CD4-positive, CD25-positive, alpha-beta regulatory T cell (primary cell): ENCODE measurements at regions not wholly inside any gene's neighbourhood (a gene's known extent, or its start where the extent isn't known, plus 50 kb on each side); places are given as distances from the start of the nearest gene placed in this dataset.
"Not testable (repeated sequence)": the region's sequence is repeated elsewhere in the genome, so short reads cannot be mapped to it uniquely, and the experiment has no call there.

Source experiments
- ATAC-seq, 2 donors: fragments of 150-1000 bp; cut with Tn5 transposase; one replicate each; pipeline ENCODE4 v1.10.0; 2021; ENCODE audit warnings: low read depth in 2 of 2, moderate number of reproducible peaks in 2 of 2, moderate library complexity in 1 of 2
- DNase-seq, 3 donors: peaks; one replicate each; pipeline versions ENCODE4 v3.0.0 to v3.0.0-alpha.2; 2012 to 2022; ENCODE audit warnings: mixed read lengths in 1 of 3
- H3K27ac ChIP-seq: one replicate; pipeline ENCODE4 v1.7.0; 2013; ENCODE audit warnings: mild to moderate bottlenecking, low read length; ENCODE audit not compliant: insufficient read depth, poor library complexity, severe bottlenecking
- H3K27me3 ChIP-seq: one replicate; pipeline ENCODE4 v1.7.0; 2013; ENCODE audit warnings: low read length; ENCODE audit not compliant: control insufficient read depth, insufficient read depth
- H3K36me3 ChIP-seq: one replicate; pipeline ENCODE4 v1.7.0; 2013; ENCODE audit warnings: mild to moderate bottlenecking, low read length, moderate library complexity; ENCODE audit not compliant: control insufficient read depth, insufficient read depth
- H3K4me1 ChIP-seq: 2 replicates; pipeline ENCODE4 v1.7.0; 2013; ENCODE audit warnings: mild to moderate bottlenecking, low read length; ENCODE audit not compliant: insufficient read depth, control insufficient read depth, poor library complexity, severe bottlenecking
- H3K4me3 ChIP-seq: one replicate; pipeline ENCODE4 v1.7.0; 2013; ENCODE audit warnings: low read depth, mild to moderate bottlenecking, low read length, moderate library complexity
- H3K9me3 ChIP-seq, 2 experiments: 1 replicate in 1 of 2; 2 replicates in 1 of 2; pipeline ENCODE4 v1.7.0; 2013; ENCODE audit warnings: low read length in 2 of 2, mild to moderate bottlenecking in 1 of 2, moderate library complexity in 1 of 2; ENCODE audit not compliant: control insufficient read depth in 2 of 2
- H3K27ac Mint-ChIP-seq, 3 donors: one replicate each; pipeline ENCODE4 v1.8.0; 2020 to 2022; ENCODE audit warnings: mild to moderate bottlenecking in 3 of 3, mixed read lengths in 3 of 3, moderate library complexity in 2 of 3
- H3K27me3 Mint-ChIP-seq: one replicate; pipeline ENCODE4 v1.8.0; 2022; ENCODE audit warnings: mild to moderate bottlenecking, mixed read lengths
- H3K36me3 Mint-ChIP-seq: one replicate; pipeline ENCODE4 v1.8.0; 2020; ENCODE audit warnings: mixed read lengths
- H3K4me1 Mint-ChIP-seq, 4 donors: one replicate each; pipeline ENCODE4 v1.8.0; 2020 to 2022; ENCODE audit warnings: mixed read lengths in 4 of 4, mild to moderate bottlenecking in 1 of 4
- H3K4me3 Mint-ChIP-seq, 4 donors: one replicate each; pipeline ENCODE4 v1.8.0; 2020 to 2022; ENCODE audit warnings: mild to moderate bottlenecking in 4 of 4, mixed read lengths in 4 of 4, moderate library complexity in 3 of 4
- H3K9me3 Mint-ChIP-seq, 7 donors: one replicate each; pipeline ENCODE4 v1.8.0; 2020 to 2022; ENCODE audit warnings: mixed read lengths in 7 of 7, mild to moderate bottlenecking in 3 of 7, moderate library complexity in 2 of 7

DNA sequence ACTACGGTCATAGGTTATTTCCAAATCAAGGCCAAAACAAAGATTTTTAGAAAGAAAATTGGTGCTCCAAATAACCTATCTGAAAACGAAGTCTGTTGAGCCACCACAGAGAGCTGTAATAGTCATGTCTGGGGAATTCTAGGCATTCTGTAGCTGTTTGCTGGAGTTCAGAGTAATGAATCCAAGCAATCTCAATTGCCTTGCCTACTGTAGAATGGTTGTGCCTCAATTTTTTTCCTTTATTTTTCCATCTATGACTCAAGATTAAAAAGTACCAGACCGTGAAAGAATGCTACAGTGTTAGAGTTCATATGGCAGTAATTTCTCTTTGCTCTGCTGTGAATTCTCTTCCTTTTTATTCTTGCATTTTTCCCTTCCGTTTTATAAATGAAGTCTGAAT is 1007.2 kb upstream of the ALCAM start:
- no peaks in the 10 kb centered on the region for H3K36me3 ChIP-seq
- Mint-ChIP-seq H3K4me3 (no peak overlapping the region), H3K9me3 (peaks cover 0 to 4% (median 1%) of the 10 kb centered on the region in 7 donors), H3K36me3 (no peaks in the 10 kb centered on the region), H3K27ac (no peak overlapping the region), H3K27me3 (no peaks in the 10 kb centered on the region), H3K4me1 (no peaks in the 10 kb centered on the region)
- no peak overlapping the region for H3K4me3 ChIP-seq
- ATAC-seq (no peak), DNase-seq (no peak)
- no peaks in the 10 kb centered on the region for H3K27me3 ChIP-seq
- no peaks in the 10 kb centered on the region for H3K4me1 ChIP-seq
- no peak overlapping the region for H3K27ac ChIP-seq
- no peaks in the 10 kb centered on the region for H3K9me3 ChIP-seq

GRCh38 chr3:104360038-104360437 is 1006.7 kb upstream of the ALCAM start:
- no peak overlapping the region for H3K27ac Mint-ChIP-seq
- peaks cover 0 to 4% (median 0%) of the 10 kb centered on the region in 7 donors for H3K9me3 Mint-ChIP-seq
- Histone ChIP-seq H3K4me3 (no peak overlapping the region), H3K27me3 (no peaks in the 10 kb centered on the region), H3K36me3 (no peaks in the 10 kb centered on the region), H3K4me1 (no peaks in the 10 kb centered on the region), H3K27ac (no peak overlapping the region), H3K9me3 (no peaks in the 10 kb centered on the region)
- no peak for ATAC-seq
- H3K4me1 Mint-ChIP-seq, result no peaks in the 10 kb centered on the region
- no peak for DNase-seq
- H3K27me3 Mint-ChIP-seq, result no peaks in the 10 kb centered on the region
- no peaks in the 10 kb centered on the region for H3K36me3 Mint-ChIP-seq
- H3K4me3 Mint-ChIP-seq, result no peak overlapping the region

DNA sequence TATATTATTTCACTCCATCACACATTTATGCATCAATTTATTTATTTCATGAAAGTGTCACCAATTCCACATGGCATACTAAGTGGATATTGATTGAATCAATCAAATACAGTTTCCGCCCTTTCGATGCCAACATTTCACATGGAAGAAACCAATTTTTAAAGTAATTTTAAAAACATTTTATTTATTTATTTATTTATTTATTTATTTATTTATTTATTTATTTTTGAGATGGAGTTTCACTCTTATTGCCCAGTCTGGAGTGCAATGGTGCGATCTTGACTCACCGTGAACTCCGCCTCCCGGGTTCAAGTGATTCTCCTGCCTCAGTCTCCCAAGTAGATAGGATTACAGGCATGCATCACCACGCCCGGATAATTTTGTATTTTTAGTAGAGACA is 1005.0 kb upstream of the ALCAM start:
- not testable (repeated sequence) for H3K27ac ChIP-seq, H3K4me1 ChIP-seq, H3K27me3 ChIP-seq, H3K4me1 Mint-ChIP-seq, H3K36me3 ChIP-seq, H3K27me3 Mint-ChIP-seq, ATAC-seq, H3K9me3 Mint-ChIP-seq, H3K27ac Mint-ChIP-seq, DNase-seq, H3K36me3 Mint-ChIP-seq, H3K4me3 ChIP-seq, H3K4me3 Mint-ChIP-seq, H3K9me3 ChIP-seq

GRCh38 chr3:104362319-104362718 is 1004.4 kb upstream of the ALCAM start:
- no peak for DNase-seq
- Mint-ChIP-seq H3K9me3 (peaks cover 0 to 4% (median 0%) of the 10 kb centered on the region in 7 donors), H3K27me3 (no peaks in the 10 kb centered on the region), H3K4me3 (no peak overlapping the region), H3K4me1 (no peaks in the 10 kb centered on the region), H3K36me3 (no peaks in the 10 kb centered on the region), H3K27ac (no peak overlapping the region)
- Histone ChIP-seq H3K27me3 (no peaks in the 10 kb centered on the region), H3K27ac (no peak overlapping the region), H3K4me1 (no peaks in the 10 kb centered on the region), H3K9me3 (no peaks in the 10 kb centered on the region), H3K4me3 (no peak overlapping the region), H3K36me3 (no peaks in the 10 kb centered on the region)
- ATAC-seq, result no peak

- Mint-ChIP-seq H3K36me3 (no peaks in the 10 kb centered on the region), H3K27ac (no peak overlapping the region), H3K27me3 (no peaks in the 10 kb centered on the region), H3K9me3 (peaks cover 0 to 5% (median 0%) of the 10 kb centered on the region in 7 donors), H3K4me1 (no peaks in the 10 kb centered on the region), H3K4me3 (no peak overlapping the region)
- Histone ChIP-seq H3K4me1 (no peaks in the 10 kb centered on the region), H3K36me3 (no peaks in the 10 kb centered on the region), H3K27ac (no peak overlapping the region), H3K4me3 (no peak overlapping the region), H3K27me3 (no peaks in the 10 kb centered on the region), H3K9me3 (no peaks in the 10 kb centered on the region)
- ATAC-seq (no peak), DNase-seq (no peak)
Measured at GRCh38 chr3:104367000-104367399, 999.7 kb upstream of the ALCAM start.

- ATAC-seq (no peak), DNase-seq (no peak)
- H3K4me1 ChIP-seq, result no peaks in the 10 kb centered on the region
- Mint-ChIP-seq H3K27me3 (no peaks in the 10 kb centered on the region), H3K27ac (no peak overlapping the region), H3K9me3 (peaks cover 0 to 4% (median 0%) of the 10 kb centered on the region in 7 donors), H3K4me1 (no peaks in the 10 kb centered on the region), H3K4me3 (no peak overlapping the region), H3K36me3 (no peaks in the 10 kb centered on the region)
- no peaks in the 10 kb centered on the region for H3K36me3 ChIP-seq
- no peaks in the 10 kb centered on the region for H3K27me3 ChIP-seq
- no peak overlapping the region for H3K4me3 ChIP-seq
- no peaks in the 10 kb centered on the region for H3K9me3 ChIP-seq
- no peak overlapping the region for H3K27ac ChIP-seq
Measured at GRCh38 chr3:104368760-104369159, 997.9 kb upstream of the ALCAM start.

GRCh38 chr3:104385421-104385820 is 981.3 kb upstream of the ALCAM start:
- DNase-seq, result no peak
- Histone ChIP-seq H3K27ac (no peak overlapping the region), H3K27me3 (no peaks in the 10 kb centered on the region), H3K4me3 (no peak overlapping the region), H3K9me3 (no peaks in the 10 kb centered on the region), H3K4me1 (no peaks in the 10 kb centered on the region), H3K36me3 (no peaks in the 10 kb centered on the region)
- no peak for ATAC-seq
- Mint-ChIP-seq H3K27ac (no peak overlapping the region), H3K27me3 (no peaks in the 10 kb centered on the region), H3K36me3 (no peaks in the 10 kb centered on the region), H3K4me3 (no peak overlapping the region), H3K4me1 (no peaks in the 10 kb centered on the region), H3K9me3 (peaks cover 0 to 21% (median 3%) of the 10 kb centered on the region in 7 donors)

- Histone ChIP-seq H3K27ac (no peak overlapping the region), H3K4me3 (no peak overlapping the region), H3K27me3 (no peaks in the 10 kb centered on the region), H3K9me3 (no peaks in the 10 kb centered on the region), H3K36me3 (no peaks in the 10 kb centered on the region), H3K4me1 (no peaks in the 10 kb centered on the region)
- H3K27ac Mint-ChIP-seq, result no peak overlapping the region
- ATAC-seq, result no peak
- H3K4me3 Mint-ChIP-seq, result no peak overlapping the region
- H3K27me3 Mint-ChIP-seq, result no peaks in the 10 kb centered on the region
- no peaks in the 10 kb centered on the region for H3K36me3 Mint-ChIP-seq
- H3K4me1 Mint-ChIP-seq, result no peaks in the 10 kb centered on the region
- H3K9me3 Mint-ChIP-seq, result peaks cover 0 to 16% (median 4%) of the 10 kb centered on the region in 7 donors
- DNase-seq, result no peak
Measured at GRCh38 chr3:104388619-104389018, 978.1 kb upstream of the ALCAM start.
